ENCODE measurements at regions not wholly inside any gene's neighbourhood (a gene's known extent, or its start where the extent isn't known, plus 50 kb on each side); places are given as distances from the start of the nearest gene placed in this dataset.

- peak; percentile 58 for DNase-seq (ENCODE audit: low read depth, low spot score)
- H4K20me1 ChIP-seq (replicated peaks; ENCODE audit: control insufficient read depth, extremely low read depth, insufficient read depth, low read length), result no peaks in the 10 kb centered on the region
- no peak overlapping the region for H3K4me3 ChIP-seq (replicated peaks in 1 of 3; ENCODE audit: insufficient read depth in 1 of 3, low read depth in 1 of 3, low read length in 3 of 3)
- H3K4me2 ChIP-seq (ENCODE audit: insufficient read depth, low read length), result no peak overlapping the region
- CTCF ChIA-PET, result interaction anchor here (0.7 to 3.3 kb wide), 12 partner anchors 8 to 1259 kb away, joined by 3 to 55 read pairs (median 6); no protein-coding TSS in a partner anchor
- dilution Hi-C loops (cut with MboI; ENCODE audit: extremely low pct_ligation_motif_present, low sequenced_read_pairs) (no loop called here), intact Hi-C loops (cut with micrococcal nuclease) (loop anchor here (1.0 to 5.0 kb wide), 6 partner anchors 228 to 664 kb away; no protein-coding TSS in a partner anchor)
- no peak overlapping the region for H3K27ac ChIP-seq (ENCODE audit: insufficient read depth, low read depth, low read length)
- H3K9me1 ChIP-seq (replicated peaks; ENCODE audit: control insufficient read depth, extremely low read depth, insufficient read depth, low read length), result no peaks in the 10 kb centered on the region
- H3K9ac ChIP-seq (replicated peaks; ENCODE audit: extremely low read depth, insufficient read depth, low read length), result no peak overlapping the region
- peak; percentile 59 for FAIRE-seq
- H3K79me2 ChIP-seq (ENCODE audit: control insufficient read depth, insufficient read depth, low read length), result no peaks in the 10 kb centered on the region
- BruUV-seq (replicated peaks), result no TSS peak
- no peaks in the 10 kb centered on the region for H3K9me3 ChIP-seq (replicated peaks; ENCODE audit: control insufficient read depth, insufficient read depth, low read length)
- no peak for TF ChIP-seq POLR2AphosphoS5 (IDR thresholded peaks at IDR 0.05; ENCODE audit: insufficient read depth, low read depth, low read length)
- TF ChIP-seq CTCF (IDR thresholded peaks at IDR 0.05; ENCODE audit: extremely low read depth in 1 of 2, insufficient read depth in 1 of 2, low read depth in 1 of 2, low read length in 2 of 2), result peak in 1 of 2 donors; percentile 31
- H3K4me1 ChIP-seq (ENCODE audit: control insufficient read depth, extremely low read depth, insufficient read depth, low read length), result no peaks in the 10 kb centered on the region
- POLR2A ChIA-PET, result interaction anchor here (0.9 kb wide), 1 partner anchor 615 kb away, joined by 3 read pairs; no protein-coding TSS in a partner anchor
- no peaks in the 10 kb centered on the region for H3K36me3 ChIP-seq (ENCODE audit: control insufficient read depth in 2 of 2, extremely low read depth in 1 of 2, insufficient read depth in 2 of 2, low read length in 2 of 2)
- no peak overlapping the region for H2AFZ ChIP-seq (ENCODE audit: low read depth, low read length)
- H3K27me3 ChIP-seq (ENCODE audit: control insufficient read depth in 2 of 2, insufficient read depth in 2 of 2, low read length in 2 of 2), result no peaks in the 10 kb centered on the region
These were observed 209.7 kb upstream of the TMEM196 start for GRCh38 chr7:19982841-19983835.

GRCh38 chr7:19973581-19973980, 200.2 kb upstream of the TMEM196 start:
- Histone ChIP-seq H3K9ac (replicated peaks; ENCODE audit: extremely low read depth, insufficient read depth, low read length) (no peak overlapping the region), H3K4me3 (replicated peaks in 1 of 3; ENCODE audit: insufficient read depth in 1 of 3, low read depth in 1 of 3, low read length in 3 of 3) (no peak overlapping the region), H3K27ac (ENCODE audit: insufficient read depth, low read depth, low read length) (no peak overlapping the region), H3K27me3 (ENCODE audit: control insufficient read depth in 2 of 2, insufficient read depth in 2 of 2, low read length in 2 of 2) (no peaks in the 10 kb centered on the region), H3K4me2 (ENCODE audit: insufficient read depth, low read length) (no peak overlapping the region), H3K36me3 (ENCODE audit: control insufficient read depth in 2 of 2, extremely low read depth in 1 of 2, insufficient read depth in 2 of 2, low read length in 2 of 2) (no peaks in the 10 kb centered on the region), H3K9me3 (replicated peaks; ENCODE audit: control insufficient read depth, insufficient read depth, low read length) (no peaks in the 10 kb centered on the region), H3K9me1 (replicated peaks; ENCODE audit: control insufficient read depth, extremely low read depth, insufficient read depth, low read length) (no peaks in the 10 kb centered on the region), H2AFZ (ENCODE audit: low read depth, low read length) (no peak overlapping the region), H3K4me1 (ENCODE audit: control insufficient read depth, extremely low read depth, insufficient read depth, low read length) (peaks cover 15% of the 10 kb centered on the region), H3K79me2 (ENCODE audit: control insufficient read depth, insufficient read depth, low read length) (no peaks in the 10 kb centered on the region), H4K20me1 (replicated peaks; ENCODE audit: control insufficient read depth, extremely low read depth, insufficient read depth, low read length) (no peaks in the 10 kb centered on the region)
- dilution Hi-C loops (cut with MboI; ENCODE audit: extremely low pct_ligation_motif_present, low sequenced_read_pairs) (no loop called here), intact Hi-C loops (cut with micrococcal nuclease) (loop anchor here (5.0 kb wide), 2 partner anchors 56 to 334 kb away; no protein-coding TSS in a partner anchor)
- FAIRE-seq (no peak), DNase-seq (ENCODE audit: low read depth, low spot score) (no peak)
- CTCF ChIA-PET, result no interaction called here
- POLR2A ChIA-PET, result no interaction called here
- no TSS peak for BruUV-seq (replicated peaks)
- TF ChIP-seq JUN (IDR thresholded peaks at IDR 0.05; ENCODE audit: borderline replicate concordance, insufficient read depth, insufficient read length, low read depth) (no peak), MYC (IDR thresholded peaks at IDR 0.05; ENCODE audit: low read depth, low read length) (no peak)
